NCI-H69 (cell line): ENCODE measurements at regions not wholly inside any gene's neighbourhood (a gene's known extent, or its start where the extent isn't known, plus 50 kb on each side); places are given as distances from the start of the nearest gene placed in this dataset.

Experiments
- DNase-seq: peaks from one replicate; lab custom pipeline; 2025; lab: John Stamatoyannopoulos, UW

DNA sequence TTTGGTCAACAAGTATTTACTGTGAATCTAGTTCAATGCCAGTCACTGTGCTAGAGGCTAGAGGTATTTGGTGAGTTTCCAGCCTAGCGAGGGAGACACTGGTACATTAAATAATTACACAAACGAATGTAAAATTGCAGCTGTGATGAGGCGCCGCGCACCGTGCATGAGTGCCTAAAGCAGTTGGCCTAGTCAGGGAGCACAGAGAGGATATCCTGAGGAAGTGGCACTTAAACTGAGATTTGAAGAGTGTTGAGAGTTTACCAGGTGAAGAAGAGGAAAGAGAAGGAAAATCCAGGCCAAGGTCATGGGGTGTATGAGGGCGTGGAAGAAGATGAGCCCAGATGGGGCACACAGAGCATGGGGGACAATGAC is 157.6 kb upstream of the NDUFV2 start:
- DNase-seq: no peak

DNA sequence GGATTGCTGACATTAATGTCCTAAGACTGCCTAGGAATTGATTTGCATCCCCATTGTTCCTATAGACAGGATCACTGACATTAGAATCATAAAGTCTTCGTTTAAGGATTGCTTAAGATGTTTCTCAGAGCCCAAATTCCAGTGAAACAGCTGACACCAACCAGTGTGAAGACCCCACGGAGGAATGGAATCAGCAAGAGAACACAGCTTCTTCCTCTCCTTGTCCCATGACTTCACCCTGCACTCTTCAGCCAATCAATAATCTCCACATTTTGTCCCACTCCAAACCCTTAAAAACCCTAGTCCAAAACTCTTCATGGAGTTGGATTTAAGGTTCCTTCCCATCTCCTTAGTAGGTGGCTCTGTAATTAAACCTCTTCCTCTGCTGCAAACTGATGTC is 157.0 kb upstream of the NDUFV2 start:
- DNase-seq: no peak

DNA sequence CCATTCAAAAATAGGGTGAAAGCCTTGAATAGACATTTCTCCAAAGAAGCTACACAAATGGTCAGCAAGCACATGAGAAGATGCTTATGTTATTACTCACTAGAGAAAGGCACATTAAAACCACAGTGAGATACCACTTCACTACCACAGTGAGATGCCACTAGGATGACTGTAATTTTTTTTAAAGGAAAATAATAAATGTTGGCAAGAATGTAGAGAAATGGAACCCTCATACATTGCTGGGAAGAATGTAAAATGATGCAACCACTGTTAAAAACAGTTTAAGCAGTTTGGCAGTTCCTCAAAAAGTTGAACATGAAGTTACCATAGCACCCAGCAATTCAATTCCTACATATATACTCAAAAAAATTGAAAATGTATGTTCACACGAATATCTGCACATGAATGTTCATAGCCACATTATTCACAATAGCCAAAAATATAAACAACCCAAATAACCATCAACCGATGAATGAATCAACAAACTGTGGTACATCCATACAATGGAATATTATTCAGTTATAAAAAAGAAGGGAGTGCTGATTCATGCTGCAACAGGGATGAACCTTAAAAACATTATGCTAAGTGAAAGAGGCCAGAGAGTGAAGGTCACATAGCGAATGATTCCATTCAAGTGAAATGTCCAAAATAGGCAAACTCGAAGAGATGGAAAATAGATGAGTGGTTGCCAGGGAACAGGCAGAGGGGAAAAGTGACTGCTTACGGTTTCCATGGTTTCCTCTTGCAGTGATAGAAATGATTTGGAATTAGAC is 156.2 kb upstream of the NDUFV2 start:
- DNase-seq: no peak

DNA sequence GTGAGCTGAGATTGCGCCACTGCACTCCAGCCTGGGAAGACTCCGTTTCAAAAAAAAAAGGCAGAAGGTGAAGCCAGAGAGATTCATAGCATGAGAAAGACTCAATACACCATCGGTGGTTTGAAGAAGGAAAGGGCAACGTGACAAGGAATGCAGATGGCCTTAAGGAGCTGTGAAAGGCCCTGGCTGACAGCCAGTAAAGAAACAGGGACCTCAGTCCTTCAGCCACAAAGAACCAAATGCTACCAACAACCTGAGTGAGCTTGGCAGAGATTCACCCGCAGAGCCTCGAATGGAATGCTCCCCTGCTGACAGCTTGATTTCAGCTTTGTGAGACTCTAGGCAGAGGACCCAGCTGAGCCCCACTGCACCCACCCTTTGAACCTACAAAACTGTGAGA is 154.9 kb upstream of the NDUFV2 start:
- DNase-seq: peak; percentile 21

DNA sequence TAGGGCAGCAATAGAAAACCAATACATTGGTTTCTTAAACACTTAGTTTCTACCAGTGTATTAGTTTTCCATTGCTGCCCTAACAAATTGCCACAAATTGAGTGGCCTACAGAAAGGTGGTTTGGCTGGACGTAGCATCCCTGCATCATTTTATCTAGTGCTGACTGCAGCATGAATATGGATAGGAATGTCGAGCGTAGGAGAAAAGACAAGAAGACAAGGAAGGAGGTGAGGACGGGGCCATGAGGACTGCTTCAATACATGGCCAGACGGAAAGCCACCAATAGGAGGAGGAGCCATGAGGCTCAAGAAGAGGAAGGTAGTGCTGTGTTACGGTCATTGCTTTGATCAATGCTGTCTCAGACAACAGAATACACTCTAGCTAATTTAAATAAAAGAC is 154.5 kb upstream of the NDUFV2 start:
- no peak for DNase-seq

DNA sequence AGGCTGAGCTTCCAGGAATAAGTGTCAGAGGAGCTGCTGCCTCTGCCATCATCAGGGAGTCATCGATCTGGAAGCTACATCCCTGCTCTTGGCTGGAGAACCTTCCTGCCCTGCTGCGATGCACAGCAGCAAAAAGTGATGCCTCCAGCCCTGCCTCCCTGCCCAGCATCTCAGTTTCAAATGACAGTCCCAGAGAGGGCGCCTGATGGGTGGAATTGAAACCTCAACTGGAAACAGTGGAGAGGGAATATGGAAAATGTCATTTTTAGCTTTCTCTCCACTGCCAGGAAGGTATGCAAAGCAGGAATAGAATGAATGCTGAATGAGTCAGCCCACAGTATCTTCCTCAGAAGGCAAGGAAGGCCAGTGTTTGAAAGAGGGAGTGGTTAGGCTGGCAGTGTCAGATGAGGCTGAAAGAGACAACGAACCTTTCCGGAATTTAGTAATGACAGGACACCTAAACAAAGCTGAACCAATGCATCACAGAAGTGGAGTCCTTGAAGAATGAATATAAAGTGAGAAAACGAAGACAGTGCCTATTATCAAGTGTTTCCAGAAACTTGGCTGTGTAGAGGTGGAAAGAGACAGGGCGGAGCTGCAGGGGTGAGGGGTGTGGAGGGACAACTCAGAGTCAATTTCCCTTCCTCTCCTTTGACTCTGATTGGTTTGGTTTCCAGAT is 153.9 kb upstream of the NDUFV2 start:
- no peak for DNase-seq

DNA sequence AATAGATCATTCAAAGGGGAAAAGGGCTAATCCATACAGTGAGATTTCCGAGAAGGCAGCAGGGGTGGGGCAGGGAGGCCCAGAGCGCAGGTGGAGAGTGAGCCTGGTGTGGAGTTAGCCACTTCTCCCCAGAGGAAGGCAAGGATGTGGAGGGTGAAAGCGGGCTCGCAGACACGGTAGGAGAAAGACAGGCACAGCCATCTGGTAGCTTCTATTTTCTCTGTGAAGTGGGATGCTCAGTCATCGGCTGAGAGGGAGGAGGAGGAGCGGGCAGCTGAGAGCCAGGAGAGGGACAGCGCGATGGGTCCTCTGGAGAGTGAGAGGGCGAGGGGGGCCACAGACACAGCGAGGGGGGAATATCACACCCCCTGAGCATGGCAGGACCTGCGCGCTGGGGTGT is 153.3 kb upstream of the NDUFV2 start:
- DNase-seq: peak; percentile 56

DNA sequence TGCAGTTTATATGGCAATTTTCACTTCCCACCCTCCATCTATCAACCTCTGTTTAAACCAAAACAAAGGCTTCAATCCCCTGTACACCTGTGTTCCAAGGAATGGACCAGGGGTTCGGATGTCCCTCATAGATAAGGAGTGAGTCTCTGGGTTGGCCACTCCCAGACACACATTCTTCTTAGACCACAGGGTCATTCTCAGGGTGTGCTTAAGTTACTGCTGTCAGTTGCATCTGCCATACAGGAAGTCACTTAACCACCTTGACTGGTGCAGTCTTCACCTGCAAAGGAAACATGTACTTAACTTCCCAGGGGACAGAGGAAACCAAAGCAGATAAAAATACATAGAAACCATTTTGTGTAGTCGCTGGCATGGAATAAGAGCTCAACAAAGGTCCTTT is 151.0 kb upstream of the NDUFV2 start:
- DNase-seq: peak; percentile 82

DNA sequence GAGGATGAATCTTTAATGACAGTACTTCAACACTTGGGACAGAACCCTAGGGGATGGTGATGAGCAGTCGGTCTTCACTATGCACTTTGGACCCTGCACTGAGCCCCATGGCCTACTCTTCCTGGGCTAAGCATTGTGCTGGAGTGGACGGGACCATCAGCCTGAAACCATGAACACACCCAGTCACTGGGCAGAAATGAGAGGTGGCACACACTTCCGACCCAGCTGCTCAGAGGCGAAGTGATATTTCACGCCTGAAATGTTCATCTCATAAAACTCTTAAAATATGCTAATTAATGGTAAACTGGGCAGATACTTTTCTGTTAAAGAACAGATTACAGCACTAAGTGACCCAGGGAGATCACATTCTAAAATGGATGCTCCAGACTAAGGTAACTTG is 150.3 kb upstream of the NDUFV2 start:
- no peak for DNase-seq

DNA sequence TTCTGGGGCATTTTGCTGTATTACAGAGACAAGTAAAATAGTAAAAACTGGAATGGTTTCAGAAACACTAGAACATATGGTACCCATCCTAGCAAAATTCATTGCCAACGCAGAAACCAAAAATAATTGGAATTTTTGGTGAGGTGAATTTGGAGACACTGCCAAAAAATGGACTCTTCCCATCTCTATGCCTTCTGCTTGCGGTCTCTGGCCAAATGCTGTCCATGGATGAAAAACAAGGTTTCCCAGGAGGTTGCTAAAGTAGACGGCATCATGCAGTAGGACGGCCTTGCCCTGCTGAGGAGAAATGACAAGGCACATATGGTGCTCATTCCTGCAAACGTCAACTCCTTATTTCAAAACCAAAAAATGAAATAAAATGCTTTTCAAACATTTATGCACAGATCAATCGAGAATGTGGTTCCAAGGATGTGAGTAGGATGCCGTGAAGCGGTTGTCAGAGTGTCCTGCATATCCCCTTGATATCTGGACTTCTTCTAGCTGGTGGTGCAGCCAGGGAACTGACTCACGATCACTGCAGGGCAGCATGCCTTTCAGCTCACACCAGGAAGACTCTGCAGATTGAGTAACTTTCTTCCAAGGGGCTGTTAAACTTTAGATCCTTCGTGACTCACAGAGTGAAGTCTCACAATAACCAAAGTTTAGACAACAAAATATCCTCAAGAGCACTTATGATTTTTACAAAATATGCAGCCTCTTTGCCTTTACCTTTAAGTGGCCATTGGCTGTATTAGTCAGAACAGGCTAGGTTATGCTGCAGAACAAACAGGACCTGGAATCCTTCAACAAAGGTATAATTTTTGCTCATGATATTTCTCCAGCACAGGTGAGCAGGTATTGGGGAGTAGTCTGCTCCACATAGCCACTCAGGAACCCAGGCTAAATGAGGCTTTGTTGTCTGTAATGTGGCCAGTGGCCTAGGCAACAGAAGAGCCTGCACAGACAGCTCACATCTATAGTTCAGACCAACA is 149.4 kb upstream of the NDUFV2 start:
- DNase-seq: no peak

DNA sequence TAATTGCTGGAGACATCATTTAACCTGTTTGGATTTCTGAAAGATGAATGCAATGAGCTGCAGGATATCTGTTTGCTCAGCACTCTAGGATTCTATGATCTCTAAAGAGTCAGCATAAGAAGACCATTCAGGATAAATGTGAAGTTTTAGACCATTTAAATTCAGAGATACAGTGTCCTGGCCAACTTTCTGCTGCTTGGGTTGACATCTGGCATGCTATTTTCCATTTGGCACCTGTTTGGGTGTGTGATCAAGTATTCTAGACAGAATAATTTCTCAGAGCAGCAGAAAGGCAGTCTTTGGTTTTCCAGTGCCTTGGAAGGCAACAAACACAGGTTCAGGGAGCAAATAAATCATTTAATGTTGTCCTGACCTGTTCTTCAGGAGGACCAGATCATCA is 144.8 kb upstream of the NDUFV2 start:
- peak; percentile 82 for DNase-seq

DNA sequence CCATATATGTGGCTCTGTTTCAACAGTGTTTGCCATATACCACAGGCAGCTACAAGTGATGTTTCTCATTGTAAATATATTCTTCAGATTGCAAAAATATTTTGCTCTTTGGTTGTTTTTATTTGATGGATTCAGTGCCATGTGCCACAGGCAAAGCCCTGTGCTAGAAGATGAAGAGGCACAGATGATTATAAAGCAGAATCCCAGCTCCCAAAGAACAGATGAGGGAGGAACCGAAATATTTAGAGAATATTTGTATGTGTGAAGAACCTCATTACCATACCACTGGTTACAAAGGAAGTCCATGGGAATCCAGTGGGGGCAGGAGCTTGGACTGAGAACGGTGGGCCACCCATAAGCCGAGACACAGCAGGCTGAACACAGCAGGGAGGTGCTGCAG is 143.8 kb upstream of the NDUFV2 start:
- DNase-seq: no peak

DNA sequence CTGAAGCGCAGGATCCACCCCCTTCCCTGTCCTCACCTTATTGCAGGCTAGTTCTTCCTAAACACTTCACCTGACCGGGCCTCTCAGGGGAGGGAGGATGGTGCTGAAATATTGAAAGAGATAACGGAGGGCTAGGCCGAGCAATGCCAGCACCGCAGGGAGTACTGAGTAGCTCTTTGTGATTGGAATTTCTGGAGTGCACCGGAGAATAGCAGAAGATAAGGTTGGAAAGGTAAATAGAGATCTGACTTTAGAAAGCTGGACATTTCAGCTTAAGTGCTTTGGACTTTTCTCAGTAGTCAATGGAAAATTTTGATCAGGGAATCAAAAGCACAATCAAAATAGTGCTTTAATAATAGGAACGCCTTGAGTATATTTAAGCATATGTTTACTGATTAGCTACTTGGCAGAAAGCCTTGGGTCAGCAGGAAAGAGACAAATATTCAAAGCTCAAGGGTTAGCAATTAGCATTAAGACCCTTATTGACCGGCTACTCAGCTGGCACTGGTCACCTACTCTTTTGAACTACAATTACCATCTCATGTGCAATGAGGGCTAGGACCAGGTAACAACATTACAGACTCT is 142.9 kb upstream of the NDUFV2 start:
- DNase-seq: peak; percentile 46

DNA sequence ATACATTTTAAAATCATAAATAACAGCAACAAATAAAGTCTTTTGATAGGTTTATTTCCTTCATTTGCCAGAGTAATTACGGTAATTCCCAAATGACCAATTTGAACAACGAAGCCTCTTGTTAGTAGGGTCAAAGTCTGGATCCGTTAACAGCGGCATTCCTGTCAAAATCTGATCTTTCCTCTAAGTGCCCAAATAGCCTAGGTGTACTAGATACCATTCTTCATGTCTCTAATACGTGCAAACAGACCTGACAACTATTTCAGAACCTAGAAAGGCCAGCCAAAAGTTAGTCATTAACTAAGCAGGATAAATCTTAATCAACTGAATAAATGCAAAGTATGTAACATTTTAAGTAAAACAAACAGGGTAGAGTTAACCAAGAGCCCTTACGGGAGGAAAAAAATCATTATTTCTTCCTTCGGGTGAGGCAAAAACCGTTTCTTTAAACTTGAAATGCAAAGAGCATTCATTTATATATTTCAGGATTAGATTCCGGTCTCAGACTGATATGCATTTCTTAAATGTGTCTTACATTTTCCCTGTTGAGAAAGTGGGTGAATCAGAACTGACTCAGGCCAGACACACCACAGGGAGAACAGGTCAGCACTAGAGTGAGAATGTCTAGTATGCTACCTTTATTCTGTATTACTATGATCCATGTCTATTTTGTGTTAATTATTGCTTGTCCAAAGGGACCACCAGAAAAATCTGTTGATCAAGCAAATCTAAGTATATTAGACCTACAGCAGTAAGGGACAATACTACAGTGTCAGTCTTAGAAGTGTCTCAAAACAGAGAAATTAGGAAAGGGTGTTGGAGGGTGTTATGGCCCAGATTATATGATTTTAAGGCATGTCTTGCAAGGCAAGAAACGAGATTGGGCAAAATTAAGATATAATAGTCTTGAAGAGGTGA is 141.5 kb upstream of the NDUFV2 start:
- peak; percentile 89 for DNase-seq

DNA sequence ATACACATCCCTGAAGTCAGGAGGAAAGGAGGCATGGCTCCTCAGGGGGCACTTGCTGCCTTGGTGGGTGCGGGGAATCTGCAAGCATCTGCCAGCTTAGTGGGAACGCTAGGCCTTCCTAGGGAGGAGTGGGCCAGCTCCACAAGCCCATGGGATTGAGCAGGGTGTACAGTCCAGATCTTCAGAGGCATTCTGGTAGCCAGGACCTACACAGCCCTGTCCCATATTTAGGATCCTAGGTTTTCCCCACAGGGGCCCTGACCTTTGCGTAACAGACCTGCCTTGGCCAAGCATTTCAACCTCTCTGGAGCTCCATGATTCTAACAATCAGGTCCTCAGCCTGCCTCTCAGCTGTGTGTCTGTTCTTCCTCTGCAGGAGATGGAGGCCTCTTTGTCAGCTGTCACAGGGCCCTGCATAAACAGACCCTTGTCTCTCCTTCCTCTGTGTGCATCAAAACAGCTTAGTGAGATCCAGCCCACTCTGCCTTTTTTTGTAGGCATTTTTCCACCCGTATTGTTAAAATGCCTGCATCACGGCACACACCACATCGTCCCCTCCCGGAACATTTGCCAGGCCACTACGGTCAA is 140.2 kb upstream of the NDUFV2 start:
- DNase-seq: no peak

DNA sequence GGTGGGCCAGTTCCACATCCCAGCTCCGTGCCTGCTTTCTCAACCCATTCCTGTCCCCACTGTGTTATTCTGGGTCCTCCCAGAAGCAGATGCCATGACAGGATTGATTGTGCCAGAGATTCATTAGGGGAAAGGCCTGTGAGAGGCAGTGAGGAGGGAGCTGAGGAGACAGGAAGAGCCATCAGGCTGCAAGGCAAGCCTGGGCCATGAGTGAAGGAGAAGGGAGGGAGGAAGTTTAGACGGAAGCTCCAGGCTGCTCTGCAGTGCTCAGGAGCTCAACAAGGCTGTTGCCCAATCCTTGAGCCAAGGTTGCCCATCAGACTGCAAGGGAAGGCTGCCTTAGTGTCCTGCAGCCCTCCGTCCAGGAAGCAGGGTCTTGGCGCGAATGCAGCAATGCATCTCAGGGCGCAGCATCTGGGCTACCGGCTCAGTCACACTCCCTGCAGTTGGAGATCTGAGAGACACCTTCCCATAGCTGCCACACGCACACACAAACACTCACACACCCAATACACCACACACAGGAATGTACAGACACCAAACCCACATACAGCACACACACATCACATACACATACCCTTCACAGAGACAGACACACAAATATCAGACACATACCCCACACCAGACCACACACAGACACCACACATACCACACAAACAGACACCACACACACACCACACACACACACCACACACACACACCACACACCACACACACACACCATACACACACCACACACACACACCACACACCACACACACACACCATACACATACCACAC is 139.5 kb upstream of the NDUFV2 start:
- DNase-seq: peak; percentile 33

DNA sequence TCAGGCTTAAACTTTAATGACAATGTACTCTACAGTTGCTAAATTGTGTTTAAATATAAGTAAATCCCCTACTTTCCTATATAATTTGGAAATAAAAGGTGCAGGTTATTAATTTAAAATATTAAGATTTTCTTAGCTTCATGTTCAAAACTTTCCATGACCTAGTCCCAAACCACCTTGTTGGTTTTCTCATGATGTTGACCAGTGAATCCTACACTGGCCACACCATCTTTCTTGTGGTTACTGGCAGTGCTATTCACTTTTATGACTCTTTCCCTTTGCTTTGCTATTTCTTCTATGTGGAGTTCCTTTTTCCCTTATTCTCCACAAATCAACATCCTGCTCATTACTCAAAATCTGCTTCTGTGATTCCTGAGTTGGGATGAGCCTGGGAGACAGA is 138.6 kb upstream of the NDUFV2 start:
- no peak for DNase-seq

DNA sequence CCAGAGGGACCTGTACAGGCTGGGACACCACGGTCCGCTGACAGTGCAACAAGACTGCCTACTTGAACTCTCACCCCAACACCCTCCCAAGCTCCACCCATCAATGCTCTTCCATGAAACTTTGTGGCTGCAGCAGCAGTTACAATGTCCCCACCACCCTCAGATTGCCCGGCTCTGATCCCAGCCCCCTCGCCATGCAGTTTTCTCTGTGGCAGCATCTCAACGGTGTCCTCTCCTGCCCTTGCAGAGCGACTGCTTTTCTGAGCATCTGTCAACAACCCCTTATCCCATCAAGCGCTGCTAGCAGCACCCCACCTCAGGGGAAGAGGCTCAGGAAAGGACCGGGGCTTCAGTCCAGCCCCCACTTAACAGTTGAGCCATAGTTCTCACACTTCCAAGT is 137.1 kb upstream of the NDUFV2 start:
- no peak for DNase-seq

DNA sequence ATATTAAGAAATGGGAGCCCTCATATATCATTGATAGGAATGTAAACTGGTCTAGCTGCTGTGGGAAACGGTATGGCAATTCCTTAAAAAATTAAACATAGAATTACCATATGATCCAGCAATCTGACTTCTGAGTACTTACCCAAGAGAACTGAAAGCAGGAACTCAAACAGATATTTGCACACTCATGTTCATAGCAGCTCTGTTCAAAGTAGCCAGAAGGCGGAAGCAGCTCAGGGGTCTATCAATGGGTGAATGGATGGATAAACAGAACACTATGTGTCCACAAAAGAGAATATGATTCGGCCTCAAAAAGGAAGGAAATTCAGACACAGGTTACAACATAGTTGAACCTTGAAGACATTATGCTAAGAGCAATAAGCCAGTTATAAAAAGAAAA is 135.7 kb upstream of the NDUFV2 start:
- no peak for DNase-seq

DNA sequence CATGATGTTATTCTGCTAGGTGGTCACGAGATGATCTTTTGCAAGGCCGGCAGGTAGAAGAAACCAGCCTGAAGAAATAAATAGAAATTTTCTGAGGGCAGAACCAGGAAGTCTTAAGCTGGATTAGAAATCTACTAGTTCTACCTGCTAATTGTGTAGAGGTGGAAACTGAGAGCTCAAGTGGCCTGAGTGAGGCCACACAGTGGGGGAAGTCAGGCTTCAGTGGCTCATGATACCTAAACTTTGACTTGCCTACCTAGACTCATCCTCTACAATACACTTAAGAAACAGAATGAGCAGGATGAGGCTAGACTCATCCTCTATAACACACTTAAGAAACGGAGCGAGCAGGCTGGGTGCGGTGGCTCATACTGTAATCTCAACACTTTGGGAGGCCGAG is 134.9 kb upstream of the NDUFV2 start:
- no peak for DNase-seq
